H1 (cell line): ENCODE measurements at regions not wholly inside any gene's neighbourhood (a gene's known extent, or its start where the extent isn't known, plus 50 kb on each side); places are given as distances from the start of the nearest gene placed in this dataset.

Experiments
- CTCF ChIA-PET: fragments of 300-600 bp; sonication (Branson Sonifier 250); formaldehyde crosslinking; loops from one replicate; lab custom pipeline; 2021; ENCODE audit not compliant: partially characterized antibody; lab: Charles Lee
- POLR2A ChIA-PET: fragments of 300-600 bp; sonication (Branson Sonifier 250); formaldehyde crosslinking; loops from one replicate; lab custom pipeline; 2021; ENCODE audit warnings: inconsistent platforms; ENCODE audit not compliant: partially characterized antibody; lab: Charles Lee
- DNase-seq, 2 experiments: peaks; one replicate each; pipeline versions ENCODE4 v3.0.0 to v3.0.0-alpha.2; 2010 to 2022; ENCODE audit warnings: low spot score in 2 of 2, low read depth in 1 of 2, mixed read lengths in 1 of 2
- FAIRE-seq: peaks from 2 replicates; lab custom pipeline; 2011; peaks lifted over from hg19 to GRCh38; lab: Jason Lieb, UNC
- H2AFZ ChIP-seq: 2 replicates; pipeline ENCODE4 v1.8.1; 2012; ENCODE audit warnings: low read length, inconsistent platforms
- H2AK5ac ChIP-seq: 2 replicates; pipeline ENCODE4 v1.6.1; 2013; ENCODE audit warnings: low read depth, low read length
- H2BK120ac ChIP-seq: replicated peaks from 2 replicates; pipeline ENCODE3; 2013; ENCODE audit warnings: low read depth, low read length, inconsistent platforms
- H2BK12ac ChIP-seq: 2 replicates; pipeline ENCODE4 v1.6.1; 2013; ENCODE audit warnings: low read depth, low read length
- H2BK15ac ChIP-seq: 2 replicates; pipeline ENCODE4 v1.6.1; 2013; ENCODE audit warnings: low read length
- H2BK20ac ChIP-seq: 2 replicates; pipeline ENCODE4 v1.6.1; 2013; ENCODE audit warnings: low read length
- H2BK5ac ChIP-seq: 2 replicates; pipeline ENCODE4 v1.6.1; 2013; ENCODE audit warnings: low read depth, low read length
- H3K14ac ChIP-seq: 2 replicates; pipeline ENCODE4 v1.6.1; 2013; ENCODE audit warnings: inconsistent platforms; ENCODE audit not compliant: insufficient read length
- H3K18ac ChIP-seq: 2 replicates; pipeline ENCODE4 v1.6.1; 2013; ENCODE audit warnings: low read length; ENCODE audit errors: extremely low read depth
- H3K23ac ChIP-seq: 2 replicates; pipeline ENCODE4 v1.6.1; 2013; ENCODE audit warnings: inconsistent platforms; ENCODE audit not compliant: insufficient read length
- H3K23me2 ChIP-seq: 2 replicates; pipeline ENCODE4 v1.6.1; 2013; ENCODE audit warnings: low read depth, low read length
- H3K27ac ChIP-seq: 2 replicates; pipeline ENCODE4 v1.6.1; 2011; ENCODE audit warnings: low read depth, low read length, inconsistent platforms
- H3K27me3 ChIP-seq, 4 experiments: replicated peaks in 1 of 4; 1 replicate in 1 of 4; 2 replicates in 3 of 4; pipeline versions ENCODE4 v1.6.1 to v1.8.1; 2011 to 2013; ENCODE audit warnings: low read length in 3 of 4, mild to moderate bottlenecking in 3 of 4, inconsistent platforms in 2 of 4, mixed read lengths in 2 of 4, moderate library complexity in 1 of 4; ENCODE audit not compliant: control insufficient read depth in 3 of 4, insufficient read depth in 3 of 4; ENCODE audit errors: extremely low read depth in 1 of 4
- H3K36me3 ChIP-seq, 4 experiments: 2 replicates each; pipeline versions ENCODE4 v1.6.1 to v1.8.1; 2011 to 2013; ENCODE audit warnings: mild to moderate bottlenecking in 4 of 4, low read length in 3 of 4, moderate library complexity in 2 of 4, control low read depth in 1 of 4, inconsistent platforms in 1 of 4; ENCODE audit not compliant: insufficient read depth in 4 of 4, control insufficient read depth in 2 of 4
- H3K4ac ChIP-seq: replicated peaks from 2 replicates; pipeline ENCODE3; 2013; ENCODE audit warnings: low read length, low read depth, mixed read lengths, inconsistent platforms; ENCODE audit not compliant: insufficient read length
- H3K4me1 ChIP-seq, 4 experiments: replicated peaks in 1 of 4; 1 replicate in 1 of 4; 2 replicates in 3 of 4; pipeline versions ENCODE4 v1.6.1 to v1.8.1; 2011 to 2013; ENCODE audit warnings: low read length in 3 of 4, inconsistent platforms in 2 of 4, mixed read lengths in 1 of 4; ENCODE audit not compliant: insufficient read depth in 4 of 4, control insufficient read depth in 3 of 4
- H3K4me2 ChIP-seq, 2 experiments: 2 replicates each; pipeline versions ENCODE4 v1.6.1 to v1.8.1; 2011 to 2013; ENCODE audit warnings: low read depth in 2 of 2, low read length in 2 of 2, control low read depth in 1 of 2, inconsistent platforms in 1 of 2, mild to moderate bottlenecking in 1 of 2; ENCODE audit not compliant: insufficient read depth in 1 of 2
- H3K4me3 ChIP-seq, 4 experiments: fragments of 200-600, 300-600 bp in 1 of 4; sonication (generic), shearing (Covaris generic), sonication (Bioruptor Twin) in 1 of 4; 2 replicates each; pipeline versions ENCODE4 v1.5.1 to v1.8.1; 2011 to 2016; ENCODE audit warnings: low read length in 4 of 4, low read depth in 3 of 4, control low read depth in 2 of 4, inconsistent platforms in 2 of 4, mild to moderate bottlenecking in 2 of 4, mixed read lengths in 1 of 4, moderate library complexity in 1 of 4; ENCODE audit not compliant: insufficient read depth in 2 of 4; ENCODE audit errors: extremely low read depth in 1 of 4
- H3K56ac ChIP-seq: replicated peaks from 2 replicates; pipeline ENCODE3; 2013; ENCODE audit warnings: low read depth, mild to moderate bottlenecking, mixed read lengths, low read length, inconsistent platforms; ENCODE audit not compliant: insufficient read length
- H3K79me1 ChIP-seq: 2 replicates; pipeline ENCODE4 v1.6.1; 2013; ENCODE audit warnings: low read depth, low read length, control low read depth
- H3K79me2 ChIP-seq, 2 experiments: 2 replicates each; pipeline versions ENCODE4 v1.6.1 to v1.8.1; 2012 to 2013; ENCODE audit warnings: low read length in 2 of 2, mild to moderate bottlenecking in 2 of 2, inconsistent platforms in 1 of 2; ENCODE audit not compliant: insufficient read depth in 2 of 2, control insufficient read depth in 1 of 2
- H3K9ac ChIP-seq, 4 experiments: replicated peaks in 1 of 4; 1 replicate in 1 of 4; 2 replicates in 3 of 4; pipeline versions ENCODE4 v1.6.1 to v1.8.1; 2011 to 2013; ENCODE audit warnings: low read depth in 3 of 4, low read length in 3 of 4, control low read depth in 2 of 4, mild to moderate bottlenecking in 2 of 4, moderate library complexity in 2 of 4, inconsistent platforms in 1 of 4; ENCODE audit errors: extremely low read depth in 1 of 4
- H3K9me3 ChIP-seq, 2 experiments: 2 replicates each; pipeline versions ENCODE4 v1.6.1 to v1.8.1; 2012 to 2013; ENCODE audit warnings: mild to moderate bottlenecking in 2 of 2, moderate library complexity in 2 of 2, control low read depth in 1 of 2, inconsistent platforms in 1 of 2, low read depth in 1 of 2, low read length in 1 of 2, mixed read lengths in 1 of 2; ENCODE audit not compliant: insufficient read depth in 2 of 2
- H4K20me1 ChIP-seq, 2 experiments: replicated peaks in 1 of 2; 2 replicates each; pipeline versions ENCODE3 to v1.8.1; 2011 to 2013; ENCODE audit warnings: inconsistent platforms in 2 of 2, low read length in 2 of 2, mild to moderate bottlenecking in 1 of 2; ENCODE audit not compliant: insufficient read depth in 2 of 2, control insufficient read depth in 1 of 2
- H4K5ac ChIP-seq: 2 replicates; pipeline ENCODE4 v1.6.1; 2013; ENCODE audit warnings: low read length, low read depth, mixed read lengths, inconsistent platforms; ENCODE audit not compliant: insufficient read length
- H4K8ac ChIP-seq: 2 replicates; pipeline ENCODE4 v1.8.0; 2013; ENCODE audit warnings: mild to moderate bottlenecking, moderate library complexity, low read length, inconsistent platforms; ENCODE audit not compliant: insufficient read depth; ENCODE audit errors: extremely low read depth
- H4K91ac ChIP-seq: replicated peaks from 2 replicates; pipeline ENCODE3; 2013; ENCODE audit warnings: low read length, mixed read lengths, inconsistent platforms; ENCODE audit not compliant: insufficient read length
- CBX8 ChIP-seq: fragments of 300-800, 300-1000 bp; sonication (generic); IDR thresholded peaks from 2 replicates; pipeline ENCODE4 v1.7.1; 2016; ENCODE audit warnings: low read depth, low read length, borderline replicate concordance
- GTF2F1 ChIP-seq: IDR thresholded peaks from 2 replicates; pipeline ENCODE4 v1.6.1; 2012; ENCODE audit warnings: low read depth, low read length, improper control_type of control experiment, borderline replicate concordance
- HDAC6 ChIP-seq: IDR thresholded peaks from one replicate; pipeline ENCODE4 v1.7.1; 2012; ENCODE audit warnings: low read depth, mild to moderate bottlenecking, inconsistent platforms, low read length, moderate library complexity
- NANOG ChIP-seq: IDR thresholded peaks from 2 replicates; pipeline ENCODE4 v1.6.1; 2011; ENCODE audit warnings: low read length, low read depth, mild to moderate bottlenecking, inconsistent platforms; ENCODE audit not compliant: insufficient read depth, poor library complexity, severe bottlenecking
- NRF1 ChIP-seq: IDR thresholded peaks from 2 replicates; pipeline ENCODE4 v1.6.1; 2011; ENCODE audit warnings: mild to moderate bottlenecking, low read depth, low read length, improper control_type of control experiment
- POLR2AphosphoS5 ChIP-seq: IDR thresholded peaks from 2 replicates; pipeline ENCODE4 v1.6.1; 2011; ENCODE audit warnings: low read depth, low read length
- RNF2 ChIP-seq: fragments of 200-900, 300-1000 bp; sonication (generic); IDR thresholded peaks from 2 replicates; pipeline ENCODE4 v1.7.1; 2016; ENCODE audit warnings: borderline replicate concordance, low read depth, mild to moderate bottlenecking, antibody characterized with exemption, low read length; ENCODE audit not compliant: poor library complexity, severe bottlenecking; ENCODE audit errors: missing control alignments
- SP2 ChIP-seq: IDR thresholded peaks from 2 replicates; pipeline ENCODE4 v1.6.1; 2012; ENCODE audit warnings: mild to moderate bottlenecking, low read length, inconsistent platforms
- WGBS, 2 experiments: shearing (Covaris generic) in 1 of 2; methylation state at CpG; one replicate each; pipeline versions ENCODE4 v1.1.6 to v1.1.7; 2013 to 2015; ENCODE audit warnings: low lambda C conversion rate in 2 of 2, mixed read lengths in 2 of 2, inconsistent platforms in 1 of 2, low coverage in 1 of 2, missing lambda C conversion rate in 1 of 2; ENCODE audit not compliant: insufficient replicate concordance in 2 of 2, insufficient coverage in 1 of 2, insufficient read length in 1 of 2; ENCODE audit errors: extremely low coverage in 1 of 2, missing lambda C conversion rate in 1 of 2; 5-methylcytosine and 5-hydroxymethylcytosine counted together
- TF ChIP-seq, protein P1 (sequence below): IDR thresholded peaks from 2 replicates; pipeline ENCODE4 v1.6.1; 2012; ENCODE audit warnings: inconsistent platforms
- TF ChIP-seq, protein P2 (sequence below): IDR thresholded peaks from 2 replicates; pipeline ENCODE4 v1.6.1; 2012; ENCODE audit warnings: inconsistent platforms
- TF ChIP-seq, protein P3 (sequence below), 3 experiments: IDR thresholded peaks; 1 replicate in 2 of 3; 2 replicates in 1 of 3; pipeline versions ENCODE4 v1.5.1 to v1.6.1; 2011; ENCODE audit warnings: low read length in 3 of 3, mild to moderate bottlenecking in 3 of 3, inconsistent platforms in 2 of 3, low read depth in 1 of 3, moderate library complexity in 1 of 3; ENCODE audit not compliant: insufficient read depth in 1 of 3; ENCODE audit errors: control extremely low read depth in 1 of 3

DNA sequence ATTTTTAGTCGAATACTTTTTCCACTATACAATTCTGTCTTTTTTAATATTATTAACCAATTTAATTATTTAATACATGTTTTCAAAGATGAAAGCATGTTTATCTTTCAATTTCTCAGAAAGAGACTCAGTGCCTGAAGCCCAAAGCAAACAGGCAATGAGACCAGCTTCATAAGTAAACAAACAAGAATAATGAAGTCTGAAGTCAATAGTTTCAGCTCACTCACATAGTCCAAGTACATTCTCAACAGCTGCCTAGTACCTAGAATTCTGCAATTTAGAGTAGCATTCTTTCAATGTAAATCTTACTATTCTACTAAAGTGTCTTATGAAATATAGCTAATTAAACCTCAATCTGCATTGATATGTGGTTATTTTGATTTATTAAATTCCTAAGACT lies 626.5 kb upstream of the NRSN1 start:
- Histone ChIP-seq H2BK20ac (no peak overlapping the region), H2AFZ (no peak overlapping the region), H2AK5ac (no peak overlapping the region), H4K5ac (no peak overlapping the region), H2BK15ac (no peak overlapping the region), H2BK120ac (no peak overlapping the region), H3K4me2 (no peak overlapping the region), H2BK12ac (no peak overlapping the region), H4K91ac (no peak overlapping the region), H3K36me3 (no peaks in the 10 kb centered on the region), H2BK5ac (no peak overlapping the region), H3K79me1 (no peaks in the 10 kb centered on the region), H3K9me3 (no peaks in the 10 kb centered on the region), H3K4me1 (no peaks in the 10 kb centered on the region), H3K23me2 (no peaks in the 10 kb centered on the region), H3K4ac (no peak overlapping the region), H3K56ac (no peak overlapping the region), H3K9ac (no peak overlapping the region), H4K8ac (no peak overlapping the region), H3K14ac (no peak overlapping the region), H3K23ac (no peak overlapping the region), H3K27ac (no peak overlapping the region), H3K79me2 (no peaks in the 10 kb centered on the region), H3K27me3 (no peaks in the 10 kb centered on the region), H4K20me1 (no peaks in the 10 kb centered on the region), H3K18ac (no peak overlapping the region), H3K4me3 (no peak overlapping the region)
- ChIA-PET CTCF (no interaction called here), POLR2A (no interaction called here)
- no peak for FAIRE-seq
- DNase-seq: no peak
- WGBS, 2 experiments: 84% methylated on average over 1 of the region's 1 CpG; no CpG with 5 or more reads in 1 of the 2 experiments
- TF ChIP-seq, protein P1, sequence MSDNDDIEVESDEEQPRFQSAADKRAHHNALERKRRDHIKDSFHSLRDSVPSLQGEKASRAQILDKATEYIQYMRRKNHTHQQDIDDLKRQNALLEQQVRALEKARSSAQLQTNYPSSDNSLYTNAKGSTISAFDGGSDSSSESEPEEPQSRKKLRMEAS: no peak
- TF ChIP-seq POLR2AphosphoS5: no peak
- TF ChIP-seq HDAC6: no peak
- TF ChIP-seq, protein P2, sequence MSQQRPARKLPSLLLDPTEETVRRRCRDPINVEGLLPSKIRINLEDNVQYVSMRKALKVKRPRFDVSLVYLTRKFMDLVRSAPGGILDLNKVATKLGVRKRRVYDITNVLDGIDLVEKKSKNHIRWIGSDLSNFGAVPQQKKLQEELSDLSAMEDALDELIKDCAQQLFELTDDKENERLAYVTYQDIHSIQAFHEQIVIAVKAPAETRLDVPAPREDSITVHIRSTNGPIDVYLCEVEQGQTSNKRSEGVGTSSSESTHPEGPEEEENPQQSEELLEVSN: no peak
- TF ChIP-seq CBX8: no peak
- TF ChIP-seq NANOG: no peak
- no peak for TF ChIP-seq SP2
- TF ChIP-seq, protein P3, sequence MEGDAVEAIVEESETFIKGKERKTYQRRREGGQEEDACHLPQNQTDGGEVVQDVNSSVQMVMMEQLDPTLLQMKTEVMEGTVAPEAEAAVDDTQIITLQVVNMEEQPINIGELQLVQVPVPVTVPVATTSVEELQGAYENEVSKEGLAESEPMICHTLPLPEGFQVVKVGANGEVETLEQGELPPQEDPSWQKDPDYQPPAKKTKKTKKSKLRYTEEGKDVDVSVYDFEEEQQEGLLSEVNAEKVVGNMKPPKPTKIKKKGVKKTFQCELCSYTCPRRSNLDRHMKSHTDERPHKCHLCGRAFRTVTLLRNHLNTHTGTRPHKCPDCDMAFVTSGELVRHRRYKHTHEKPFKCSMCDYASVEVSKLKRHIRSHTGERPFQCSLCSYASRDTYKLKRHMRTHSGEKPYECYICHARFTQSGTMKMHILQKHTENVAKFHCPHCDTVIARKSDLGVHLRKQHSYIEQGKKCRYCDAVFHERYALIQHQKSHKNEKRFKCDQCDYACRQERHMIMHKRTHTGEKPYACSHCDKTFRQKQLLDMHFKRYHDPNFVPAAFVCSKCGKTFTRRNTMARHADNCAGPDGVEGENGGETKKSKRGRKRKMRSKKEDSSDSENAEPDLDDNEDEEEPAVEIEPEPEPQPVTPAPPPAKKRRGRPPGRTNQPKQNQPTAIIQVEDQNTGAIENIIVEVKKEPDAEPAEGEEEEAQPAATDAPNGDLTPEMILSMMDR (IDR thresholded peaks at IDR 0.05; ENCODE audit: control extremely low read depth in 1 of 3, insufficient read depth in 1 of 3, low read depth in 1 of 3, low read length in 3 of 3): no peak
- no peak for TF ChIP-seq NRF1
- TF ChIP-seq RNF2: no peak
- no peak for TF ChIP-seq GTF2F1
